Effector memory CD8-positive, alpha-beta T cell (primary cell): ENCODE measurements at regions not wholly inside any gene's neighbourhood (a gene's known extent, or its start where the extent isn't known, plus 50 kb on each side); places are given as distances from the start of the nearest gene placed in this dataset.

Experiments used
- ATAC-seq: fragments of 150-1000 bp; cut with Tn5 transposase; replicated peaks from 2 replicates; pipeline ENCODE4 v1.10.0; 2021; ENCODE audit warnings: mild to moderate bottlenecking, moderate library complexity
- DNase-seq, 3 experiments: peaks; one replicate each; pipeline ENCODE4 v3.0.0; 2021
- H3K27ac Mint-ChIP-seq, 2 donors: one replicate each; pipeline ENCODE4 v1.8.0; 2022; ENCODE audit warnings: mild to moderate bottlenecking in 2 of 2, mixed read lengths in 2 of 2, moderate library complexity in 2 of 2
- H3K27me3 Mint-ChIP-seq, 2 donors: one replicate each; pipeline ENCODE4 v1.8.0; 2022; ENCODE audit warnings: mixed read lengths in 2 of 2
- H3K36me3 Mint-ChIP-seq: one replicate; pipeline ENCODE4 v1.8.0; 2022; ENCODE audit warnings: mild to moderate bottlenecking, moderate library complexity, mixed read lengths; ENCODE audit not compliant: insufficient read depth
- H3K4me1 Mint-ChIP-seq, 2 donors: one replicate each; pipeline ENCODE4 v1.8.0; 2022; ENCODE audit warnings: low read depth in 2 of 2, mixed read lengths in 2 of 2
- H3K4me3 Mint-ChIP-seq, 2 donors: one replicate each; pipeline ENCODE4 v1.8.0; 2022; ENCODE audit warnings: mild to moderate bottlenecking in 2 of 2, mixed read lengths in 2 of 2, moderate library complexity in 2 of 2
- H3K9me3 Mint-ChIP-seq, 2 donors: one replicate each; pipeline ENCODE4 v1.8.0; 2022; ENCODE audit warnings: mixed read lengths in 2 of 2

GRCh38 chr1:212532469-212533147 is 76.0 kb upstream of the ATF3 start:
- ATAC-seq, result no peak
- no peak overlapping the region for H3K4me3 Mint-ChIP-seq
- peaks cover 30 to 32% of the 10 kb centered on the region in 2 donors for H3K27me3 Mint-ChIP-seq
- no peak overlapping the region for H3K27ac Mint-ChIP-seq
- H3K36me3 Mint-ChIP-seq, result no peaks in the 10 kb centered on the region
- H3K9me3 Mint-ChIP-seq, result no peaks in the 10 kb centered on the region
- H3K4me1 Mint-ChIP-seq, result peaks cover 0 to 4% of the 10 kb centered on the region in 2 donors
- no peak for DNase-seq

DNA sequence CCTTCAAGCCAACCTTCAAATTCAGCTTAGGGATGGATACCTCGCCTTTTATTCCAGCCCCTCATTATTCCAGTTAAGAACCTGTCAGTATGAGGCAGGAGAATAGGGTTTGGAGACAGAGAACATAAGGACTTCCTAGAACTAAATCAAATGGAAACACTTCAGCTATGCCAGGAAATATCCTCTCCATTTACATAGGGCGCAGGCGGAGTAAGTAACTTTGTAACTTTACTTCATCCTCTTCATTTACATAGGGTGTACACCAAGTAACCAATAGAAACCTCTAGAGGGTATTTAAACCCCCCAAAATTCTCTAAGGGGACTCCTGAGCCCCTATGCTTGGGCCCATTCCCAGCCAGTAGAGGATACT is 75.4 kb upstream of the ATF3 start:
- no peak for DNase-seq
- H3K36me3 Mint-ChIP-seq, result no peaks in the 10 kb centered on the region

DNA sequence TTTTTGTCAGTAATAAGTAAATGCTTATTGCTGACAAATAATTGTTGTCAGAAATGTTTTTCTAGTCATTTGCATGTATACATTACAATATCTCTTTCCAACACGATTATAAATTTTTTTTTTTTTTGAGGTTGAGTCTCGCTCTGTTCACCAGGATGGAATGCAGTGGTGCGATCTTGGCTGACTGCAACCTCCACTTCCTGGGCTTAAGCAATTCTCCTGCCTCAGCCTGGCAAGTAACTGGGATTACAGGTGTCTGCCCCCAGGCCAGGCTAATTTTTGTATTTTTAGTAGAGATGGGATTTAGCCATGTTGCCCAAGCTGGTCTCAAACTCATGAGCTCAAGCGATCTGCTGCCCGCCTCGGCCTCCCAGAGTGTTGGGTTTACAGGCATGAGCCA is 72.0 kb upstream of the ATF3 start:
- Mint-ChIP-seq H3K4me1 (peaks cover 0 to 4% of the 10 kb centered on the region in 2 donors), H3K9me3 (no peaks in the 10 kb centered on the region), H3K27ac (no peak overlapping the region), H3K4me3 (no peak overlapping the region), H3K27me3 (peaks cover 12 to 17% of the 10 kb centered on the region in 2 donors), H3K36me3 (no peaks in the 10 kb centered on the region)
- DNase-seq (no peak), ATAC-seq (no peak)

More for the DNA sequence above, 75.4 kb upstream of the ATF3 start:
- no peak for ATAC-seq
- Mint-ChIP-seq H3K4me3 (no peak overlapping the region), H3K4me1 (peaks cover 0 to 4% of the 10 kb centered on the region in 2 donors), H3K9me3 (no peaks in the 10 kb centered on the region), H3K27me3 (peaks cover 30 to 32% of the 10 kb centered on the region in 2 donors), H3K27ac (no peak overlapping the region)

DNA sequence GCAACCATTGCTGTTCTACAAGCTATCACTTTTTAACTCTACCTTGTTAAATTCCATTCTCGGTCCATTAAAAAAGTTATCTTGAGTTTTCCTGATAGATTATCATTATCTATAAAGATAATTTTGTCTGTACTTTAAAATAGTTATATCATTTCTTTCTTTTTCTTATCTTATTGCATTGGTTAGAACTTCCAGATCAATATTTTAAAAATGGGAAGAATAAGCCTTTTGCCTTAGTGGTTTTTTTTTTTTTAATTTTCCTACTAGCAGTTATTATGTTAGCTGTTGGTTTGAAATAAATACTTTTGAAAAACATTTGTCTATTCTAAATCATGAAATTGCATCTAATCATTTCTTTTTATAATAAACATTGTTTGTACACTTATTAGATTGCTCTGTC is 71.0 kb upstream of the ATF3 start:
- Mint-ChIP-seq H3K9me3 (no peaks in the 10 kb centered on the region), H3K36me3 (no peaks in the 10 kb centered on the region), H3K4me1 (peaks cover 0 to 4% of the 10 kb centered on the region in 2 donors), H3K4me3 (no peak overlapping the region), H3K27ac (no peak overlapping the region), H3K27me3 (peaks cover 12% of the 10 kb centered on the region in 2 donors)
- ATAC-seq (no peak), DNase-seq (no peak)

DNA sequence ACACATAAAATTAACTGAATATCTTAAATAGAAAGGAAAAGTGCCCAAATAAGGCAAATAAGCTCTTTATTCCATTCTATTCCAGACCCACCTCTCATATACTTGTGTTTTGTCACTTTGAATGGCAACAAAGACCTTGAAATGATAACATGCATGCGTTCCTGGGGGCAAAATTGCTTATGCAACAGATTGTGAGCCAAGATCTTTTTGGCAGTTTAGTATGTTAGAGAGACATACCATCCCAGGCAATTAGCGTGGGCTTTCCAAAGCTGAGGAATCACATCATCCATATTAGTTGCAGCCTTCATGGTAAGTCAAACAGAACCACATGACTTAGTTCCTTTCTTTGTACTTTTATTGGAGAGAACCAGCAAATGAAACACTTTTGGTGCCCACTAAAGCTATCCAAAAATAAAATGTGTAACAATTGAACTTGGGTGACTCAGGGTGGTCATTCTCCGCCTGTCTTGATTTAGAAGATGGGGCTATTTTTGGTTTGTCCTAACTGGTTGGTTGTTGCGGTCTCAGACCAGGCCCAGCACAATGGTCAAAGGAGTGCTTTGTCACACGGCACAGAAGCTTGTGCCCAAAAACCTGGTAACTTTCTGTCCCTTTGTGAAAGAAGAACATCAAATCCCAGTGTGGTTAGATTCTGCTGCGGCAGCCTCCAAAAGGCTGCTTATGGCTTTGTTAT is 68.7 kb upstream of the ATF3 start:
- Mint-ChIP-seq H3K9me3 (no peaks in the 10 kb centered on the region), H3K27me3 (peaks cover 13 to 21% of the 10 kb centered on the region in 2 donors), H3K4me3 (no peak overlapping the region), H3K36me3 (no peaks in the 10 kb centered on the region), H3K27ac (no peak overlapping the region), H3K4me1 (no peaks in the 10 kb centered on the region)
- DNase-seq (no peak), ATAC-seq (no peak)

DNA sequence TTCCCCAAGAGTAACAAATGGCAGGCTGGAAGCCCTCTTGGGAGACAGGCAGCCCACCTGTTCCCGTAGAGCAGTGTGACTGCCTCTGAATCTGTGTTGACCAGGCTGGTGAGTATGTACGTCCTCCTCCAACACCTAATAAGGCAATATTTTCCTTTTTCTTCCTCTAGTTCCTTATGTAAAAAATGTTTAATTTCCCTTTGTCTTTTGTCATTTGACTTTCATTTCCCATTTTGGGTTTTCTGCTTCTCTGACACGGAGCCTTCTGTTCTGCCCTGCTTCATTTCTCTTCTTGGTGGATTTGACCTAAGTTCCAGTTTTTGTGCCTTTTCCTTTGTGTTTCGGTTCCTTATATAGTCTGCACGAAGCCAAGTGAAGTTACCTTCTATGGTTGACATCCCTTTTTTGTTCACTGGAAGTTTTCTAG is 65.8 kb upstream of the ATF3 start:
- no peak for ATAC-seq
- Mint-ChIP-seq H3K27ac (no peak overlapping the region), H3K27me3 (peaks cover 6 to 31% of the 10 kb centered on the region in 2 donors), H3K4me3 (no peak overlapping the region), H3K36me3 (no peaks in the 10 kb centered on the region), H3K4me1 (no peaks in the 10 kb centered on the region), H3K9me3 (no peaks in the 10 kb centered on the region)
- DNase-seq, result no peak

- no peaks in the 10 kb centered on the region for H3K9me3 Mint-ChIP-seq
- DNase-seq, result no peak
- no peak for ATAC-seq
- H3K36me3 Mint-ChIP-seq, result no peaks in the 10 kb centered on the region
- H3K27ac Mint-ChIP-seq, result no peak overlapping the region
- H3K4me3 Mint-ChIP-seq, result no peak overlapping the region
- peaks cover 13 to 36% of the 10 kb centered on the region in 2 donors for H3K27me3 Mint-ChIP-seq
- H3K4me1 Mint-ChIP-seq, result no peaks in the 10 kb centered on the region
These were observed 64.5 kb upstream of the ATF3 start for GRCh38 chr1:212544110-212544509.

GRCh38 chr1:212545941-212546635 is 62.5 kb upstream of the ATF3 start:
- no peak overlapping the region for H3K27ac Mint-ChIP-seq
- ATAC-seq (no peak), DNase-seq (no peak)
- no peaks in the 10 kb centered on the region for H3K4me1 Mint-ChIP-seq
- H3K36me3 Mint-ChIP-seq, result no peaks in the 10 kb centered on the region
- no peaks in the 10 kb centered on the region for H3K9me3 Mint-ChIP-seq
- peaks cover 15 to 44% of the 10 kb centered on the region in 2 donors for H3K27me3 Mint-ChIP-seq
- H3K4me3 Mint-ChIP-seq, result no peak overlapping the region

GRCh38 chr1:212549503-212550017 is 59.0 kb upstream of the ATF3 start:
- peaks cover 22 to 35% of the 10 kb centered on the region in 2 donors for H3K27me3 Mint-ChIP-seq
- ATAC-seq (no peak), DNase-seq (no peak)
- H3K9me3 Mint-ChIP-seq, result no peaks in the 10 kb centered on the region
- no peak overlapping the region for H3K27ac Mint-ChIP-seq
- no peak overlapping the region for H3K4me3 Mint-ChIP-seq
- H3K36me3 Mint-ChIP-seq, result no peaks in the 10 kb centered on the region
- H3K4me1 Mint-ChIP-seq, result no peaks in the 10 kb centered on the region

DNA sequence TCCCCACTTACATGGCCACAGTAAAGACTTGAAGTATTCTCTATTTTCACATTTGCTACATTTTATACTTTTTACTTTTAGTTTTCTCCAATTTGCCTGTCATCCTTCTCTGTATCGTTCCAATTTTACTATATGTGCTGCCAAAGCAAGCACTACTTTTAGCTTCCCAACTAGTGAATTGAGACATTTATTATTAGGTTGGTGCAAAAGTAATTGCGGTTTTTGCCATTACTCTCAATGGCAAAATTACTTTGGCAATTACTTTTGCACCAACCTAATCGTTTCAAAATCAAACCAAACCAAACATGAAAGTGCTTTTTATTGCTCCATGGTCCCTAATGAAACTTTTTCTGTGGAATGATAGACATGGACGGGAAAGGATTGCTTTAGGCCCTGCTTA is 56.6 kb upstream of the ATF3 start:
- Mint-ChIP-seq H3K4me3 (no peak overlapping the region), H3K36me3 (no peaks in the 10 kb centered on the region), H3K27me3 (peaks cover 12 to 22% of the 10 kb centered on the region in 2 donors), H3K4me1 (no peaks in the 10 kb centered on the region), H3K9me3 (no peaks in the 10 kb centered on the region), H3K27ac (no peak overlapping the region)
- no peak for DNase-seq
- ATAC-seq, result no peak

- Mint-ChIP-seq H3K27me3 (peaks cover 12 to 19% of the 10 kb centered on the region in 2 donors), H3K36me3 (no peaks in the 10 kb centered on the region), H3K4me3 (no peak overlapping the region), H3K27ac (no peak overlapping the region), H3K9me3 (no peaks in the 10 kb centered on the region), H3K4me1 (peaks cover 0 to 5% of the 10 kb centered on the region in 2 donors)
- no peak for DNase-seq
- no peak for ATAC-seq
These were observed 54.9 kb upstream of the ATF3 start for GRCh38 chr1:212553676-212554075.

GRCh38 chr1:212554401-212554800 is 54.2 kb upstream of the ATF3 start:
- Mint-ChIP-seq H3K36me3 (peaks cover 4% of the 10 kb centered on the region), H3K4me1 (peaks cover 4 to 10% of the 10 kb centered on the region in 2 donors), H3K4me3 (no peak overlapping the region), H3K27ac (no peak overlapping the region), H3K27me3 (peaks cover 5 to 13% of the 10 kb centered on the region in 2 donors), H3K9me3 (no peaks in the 10 kb centered on the region)
- ATAC-seq (no peak), DNase-seq (no peak)

DNA sequence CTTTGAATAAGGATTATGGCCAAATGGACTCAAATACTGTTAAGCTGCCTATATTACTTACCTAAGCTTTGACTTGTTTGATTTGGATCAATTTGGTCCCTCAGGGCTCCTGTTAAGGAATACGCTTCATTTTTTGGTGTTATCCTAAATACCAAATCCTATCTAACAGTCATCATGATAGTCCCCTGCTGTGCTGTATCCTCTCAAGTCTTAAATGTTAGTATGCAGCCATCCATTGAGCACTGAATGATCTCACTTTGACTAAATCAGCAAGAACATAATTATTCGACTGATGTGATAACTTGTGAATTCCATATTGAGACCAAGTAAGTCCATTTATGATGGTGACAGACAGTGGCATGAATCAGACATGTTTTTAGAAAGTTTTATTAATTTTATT is 53.1 kb upstream of the ATF3 start:
- Mint-ChIP-seq H3K36me3 (peaks cover 4% of the 10 kb centered on the region), H3K27me3 (peaks cover 0 to 13% of the 10 kb centered on the region in 2 donors), H3K27ac (no peak overlapping the region)

More for the DNA sequence above, 53.1 kb upstream of the ATF3 start:
- H3K4me3 Mint-ChIP-seq, result no peak overlapping the region
- DNase-seq (no peak), ATAC-seq (no peak)
- peaks cover 4 to 10% of the 10 kb centered on the region in 2 donors for H3K4me1 Mint-ChIP-seq
- H3K9me3 Mint-ChIP-seq, result no peaks in the 10 kb centered on the region
